ENCODE measurements at regions not wholly inside any gene's neighbourhood (a gene's known extent, or its start where the extent isn't known, plus 50 kb on each side); places are given as distances from the start of the nearest gene placed in this dataset.

DNA sequence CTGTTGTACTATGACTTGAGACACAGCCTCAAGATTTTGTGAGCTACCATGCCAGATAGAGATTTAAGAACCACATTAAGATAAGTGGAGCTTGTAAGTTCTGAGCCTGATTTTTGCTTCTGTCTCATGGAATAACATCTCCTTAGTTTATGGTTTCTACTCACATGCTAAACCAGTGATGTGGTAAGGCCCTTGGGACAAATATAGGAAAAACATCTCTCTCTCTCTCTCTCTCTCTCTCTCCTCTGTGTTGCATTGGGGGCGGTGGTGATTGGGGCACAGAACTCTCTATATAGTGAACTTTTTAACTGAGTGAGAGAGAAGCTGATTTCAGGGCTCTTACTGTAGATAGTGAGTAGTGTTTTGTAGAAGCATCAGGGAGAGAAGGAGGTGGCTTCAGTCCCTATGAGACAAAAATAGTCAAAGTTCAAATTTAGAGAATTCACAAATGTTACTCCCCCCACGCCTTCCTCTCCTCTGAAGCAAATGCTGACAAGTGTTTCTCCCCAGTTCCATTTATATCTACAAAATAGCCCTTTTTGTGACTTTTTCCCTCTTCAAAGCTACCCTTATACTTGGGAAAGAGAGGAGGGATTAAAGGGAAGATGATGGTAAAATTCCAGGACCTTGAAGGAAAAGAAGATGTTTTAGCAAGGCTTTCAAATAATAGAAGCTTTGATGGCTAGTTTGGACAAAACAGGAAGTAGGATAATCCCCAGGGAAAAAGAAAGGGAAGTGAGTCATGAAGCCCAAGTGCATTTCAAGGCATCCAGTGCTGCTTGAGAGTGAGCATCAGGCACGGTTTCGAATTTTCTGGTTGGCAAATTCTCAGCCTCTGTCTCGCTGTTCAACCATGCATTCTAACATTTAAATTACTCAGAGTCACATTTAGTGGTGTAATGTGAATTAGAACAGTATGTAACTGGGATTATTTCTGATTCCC is 134.3 kb upstream of the AP1S2 start:
- H3K27ac ChIP-seq: peak overlapping the region in 4 of 21 experiments; percentile 39 to 72 (median 55)
- H3K4me3 ChIP-seq: no peak overlapping the region

DNA sequence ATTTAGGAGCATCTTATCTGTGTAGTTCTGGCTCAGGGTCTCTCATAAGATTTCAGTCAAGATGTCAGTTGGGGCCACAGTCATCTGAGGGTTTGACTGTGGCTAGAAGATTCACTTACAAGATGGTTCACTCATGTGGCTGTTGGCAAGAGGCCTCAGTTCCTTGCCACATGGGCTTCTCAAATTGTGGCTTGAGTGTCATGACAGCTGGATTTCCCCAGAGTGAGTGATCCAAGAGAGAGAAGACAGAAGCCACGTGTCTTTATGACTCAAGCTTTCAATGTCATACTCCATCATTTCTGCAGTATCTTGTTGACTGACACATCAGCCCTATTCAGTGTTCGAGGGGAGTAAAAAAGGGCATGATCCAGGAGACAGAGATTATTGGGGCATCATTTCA is 131.3 kb upstream of the AP1S2 start:
- Histone ChIP-seq H3K27ac (no peak overlapping the region), H3K4me3 (no peak overlapping the region)

DNA sequence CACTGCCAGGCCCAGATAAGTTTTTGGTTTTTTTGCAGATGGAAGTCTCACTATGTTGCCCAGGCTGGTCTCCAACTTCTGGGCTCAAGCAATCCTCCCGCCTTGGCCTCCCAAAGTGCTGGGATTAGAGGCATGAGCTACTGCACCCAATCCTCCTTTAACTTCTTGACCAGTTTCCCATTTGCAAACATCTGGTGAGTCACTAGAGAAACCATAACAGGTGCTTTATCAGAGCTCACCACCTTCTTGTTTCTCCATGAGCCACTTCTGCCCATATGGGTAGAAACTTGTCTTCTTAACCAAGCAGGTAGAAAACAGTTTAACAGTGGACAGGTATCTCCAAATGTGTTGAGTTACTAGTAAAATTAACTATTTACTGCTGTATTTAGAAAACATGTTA is 128.4 kb upstream of the AP1S2 start:
- Histone ChIP-seq H3K27ac (no peak overlapping the region), H3K4me3 (no peak overlapping the region)

DNA sequence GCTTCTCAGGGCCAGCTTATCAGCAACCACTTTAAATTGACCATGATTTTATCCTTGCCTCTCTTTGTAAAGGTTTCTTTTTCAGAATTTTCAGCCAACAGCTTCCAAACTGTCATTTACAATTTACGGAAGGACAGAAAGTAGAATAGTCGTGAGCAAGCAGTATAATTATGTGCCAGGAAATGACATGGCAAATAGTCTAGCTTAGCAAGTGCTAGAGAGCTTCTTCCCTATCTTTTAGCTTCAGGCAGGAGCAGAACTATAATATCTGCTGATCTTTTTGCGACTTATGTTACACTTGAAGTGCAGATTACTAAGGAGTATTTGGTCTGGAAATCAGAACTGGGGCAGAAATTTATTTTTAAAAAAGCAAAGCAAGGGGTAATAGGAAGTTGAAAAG is 123.0 kb upstream of the AP1S2 start:
- Histone ChIP-seq H3K27ac (no peak overlapping the region), H3K4me3 (no peak overlapping the region)

DNA sequence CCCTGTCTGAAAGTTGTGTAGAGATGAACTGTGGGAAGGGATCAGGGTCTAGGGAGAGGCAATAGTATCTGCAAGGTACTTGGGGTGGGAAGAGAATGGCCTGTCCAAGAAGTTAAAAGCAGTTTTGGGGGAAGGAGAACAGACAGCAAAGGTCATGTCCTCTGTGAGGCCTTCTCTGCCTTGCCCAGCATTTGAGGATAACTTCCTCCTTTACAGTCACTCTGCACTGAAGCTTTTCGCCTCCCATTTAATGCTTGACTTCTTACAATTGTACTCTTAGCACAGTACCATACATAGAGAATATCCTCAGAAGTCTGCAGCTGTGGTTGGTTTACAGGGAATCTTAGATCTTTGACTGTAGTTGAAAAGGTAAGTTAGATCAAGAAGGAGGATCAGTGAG is 121.8 kb upstream of the AP1S2 start:
- H3K27ac ChIP-seq: no peak overlapping the region
- no peak overlapping the region for H3K4me3 ChIP-seq

DNA sequence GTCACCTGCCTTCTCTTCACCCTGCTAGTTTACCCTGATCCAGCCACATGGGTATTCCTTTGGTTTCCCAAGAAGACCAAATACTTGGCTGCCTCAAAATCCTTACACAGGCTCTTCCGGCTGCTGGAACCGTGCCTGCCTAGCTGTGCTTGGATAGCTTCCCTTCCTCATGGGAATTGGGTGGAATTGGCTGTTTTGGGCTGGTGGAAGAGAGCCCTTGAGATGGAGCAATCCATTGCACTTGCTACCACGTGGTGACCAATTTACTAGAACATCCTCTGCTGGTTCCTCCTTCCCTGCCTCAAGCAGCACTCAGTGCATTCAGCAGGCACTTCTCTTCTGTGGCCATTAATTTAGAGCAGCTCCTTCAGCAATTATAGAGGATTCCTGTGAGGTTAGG is 119.3 kb upstream of the AP1S2 start:
- Histone ChIP-seq H3K4me3 (no peak overlapping the region), H3K27ac (no peak overlapping the region)

DNA sequence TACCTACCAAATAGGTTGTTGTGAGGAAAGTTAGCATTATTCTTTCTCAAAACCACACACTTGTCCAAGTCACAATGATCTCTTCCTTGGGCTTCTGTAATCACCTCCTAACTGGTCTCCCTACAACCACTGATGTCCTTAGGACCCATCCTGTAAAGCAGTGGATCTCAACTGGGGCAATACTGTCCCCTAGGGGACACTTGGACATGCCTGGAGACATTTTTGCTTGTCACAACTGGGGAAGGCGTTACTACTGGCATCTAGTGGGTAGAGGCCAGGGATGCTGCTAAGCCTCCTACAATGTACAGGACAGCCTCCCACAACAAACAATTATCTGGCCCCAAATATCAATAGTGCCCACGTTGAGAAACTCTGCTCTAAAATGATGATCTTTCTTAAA is 118.7 kb upstream of the AP1S2 start:
- H3K27ac ChIP-seq: no peak overlapping the region
- H3K4me3 ChIP-seq: no peak overlapping the region

DNA sequence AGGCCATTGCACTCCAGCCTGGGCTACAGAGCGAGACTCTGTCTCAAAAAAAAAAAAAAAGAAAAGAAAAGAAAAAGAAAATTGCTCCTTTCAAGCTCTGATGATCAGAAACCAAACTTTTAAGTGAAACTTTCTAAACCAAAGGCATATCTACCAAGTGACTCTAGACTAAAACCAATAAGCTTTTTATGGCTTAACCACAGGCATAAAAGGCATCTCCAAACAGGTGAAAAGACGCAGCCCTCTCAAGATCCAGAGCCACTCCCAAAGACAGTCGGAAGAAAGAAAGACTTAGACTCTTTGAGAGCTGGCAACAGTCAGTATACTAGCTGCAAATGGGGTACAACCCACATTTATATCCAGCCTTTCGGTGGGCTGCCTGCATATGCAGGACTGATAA is 117.1 kb upstream of the AP1S2 start:
- H3K4me3 ChIP-seq: no peak overlapping the region
- H3K27ac ChIP-seq: no peak overlapping the region

DNA sequence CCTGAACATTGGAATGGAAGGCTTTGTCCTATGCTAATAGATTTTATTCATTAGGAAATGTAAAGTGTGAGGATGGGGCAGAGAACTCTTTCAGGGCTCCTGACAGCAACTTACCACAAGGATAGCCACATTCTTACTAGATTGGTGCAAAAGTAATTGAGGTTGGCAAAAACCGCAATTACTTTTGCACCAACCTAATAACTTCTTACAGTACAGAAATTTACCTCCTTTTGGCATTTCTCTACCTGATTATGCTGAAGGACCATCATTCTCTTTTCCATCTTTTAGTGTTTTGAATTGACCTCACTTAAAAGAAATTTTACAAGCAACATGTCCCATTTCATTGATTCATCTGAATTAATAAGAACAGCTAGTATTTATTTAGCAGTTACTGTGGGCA is 109.2 kb upstream of the AP1S2 start:
- Histone ChIP-seq H3K27ac (no peak overlapping the region), H3K4me3 (no peak overlapping the region)

DNA sequence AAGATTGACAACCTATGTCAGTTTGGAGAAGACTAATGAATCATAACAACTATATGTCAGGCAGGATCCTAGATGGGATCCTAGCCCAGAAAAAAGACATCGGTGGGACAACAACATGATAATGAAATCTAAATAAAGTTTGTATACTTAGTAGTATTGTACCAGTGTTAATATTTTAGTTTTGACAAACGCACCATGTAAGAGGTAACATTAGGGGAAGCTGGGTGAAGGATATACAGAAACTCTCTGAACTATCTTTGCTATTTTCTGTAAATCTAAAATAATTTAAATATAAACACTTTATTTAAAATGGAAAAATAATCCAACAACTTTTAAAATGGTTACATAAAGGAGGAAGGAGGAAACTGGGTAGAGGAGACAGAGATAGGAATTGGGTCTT is 105.6 kb upstream of the AP1S2 start:
- Histone ChIP-seq H3K27ac (no peak overlapping the region), H3K4me3 (no peak overlapping the region)

DNA sequence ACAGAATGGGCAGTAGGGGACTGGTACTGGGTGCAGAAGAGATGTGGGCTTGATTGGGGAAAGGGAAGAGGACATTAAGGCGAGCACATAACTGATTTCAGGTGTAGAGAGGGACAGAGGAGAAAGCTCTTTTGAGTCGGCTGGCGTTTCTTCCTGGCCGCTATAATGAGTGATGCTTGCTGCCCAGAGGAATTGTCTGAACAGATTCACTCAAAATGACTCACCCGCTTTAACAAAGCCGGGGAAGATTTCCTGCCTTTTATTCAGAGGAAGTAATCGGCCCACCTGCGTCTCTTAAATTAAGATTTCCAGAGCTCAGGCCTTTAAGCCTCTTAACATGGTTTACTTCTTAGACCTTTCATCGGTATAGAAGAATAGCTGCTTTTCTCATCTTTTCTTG is 102.1 kb upstream of the AP1S2 start:
- Histone ChIP-seq H3K27ac (no peak overlapping the region), H3K4me3 (no peak overlapping the region)

DNA sequence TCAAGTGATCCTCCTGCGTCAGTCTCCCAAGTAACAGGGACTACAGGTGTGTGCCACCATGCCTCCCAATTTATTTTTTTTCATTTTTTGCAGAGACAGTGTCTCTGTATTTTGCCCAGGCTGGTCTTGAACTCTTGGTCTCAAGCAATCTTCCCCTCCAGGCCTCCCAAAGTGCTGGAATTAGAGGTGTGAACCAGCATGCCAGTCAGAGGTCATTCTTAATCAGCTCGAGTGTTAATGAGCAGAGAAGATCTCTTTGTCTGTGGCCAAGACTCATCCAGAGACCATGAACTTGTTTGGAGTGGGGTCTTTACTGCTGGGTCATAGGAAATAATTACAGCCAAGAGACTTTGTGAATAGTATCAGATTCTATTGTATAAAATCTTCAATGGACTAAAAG is 99.2 kb upstream of the AP1S2 start:
- no peak overlapping the region for H3K27ac ChIP-seq
- H3K4me3 ChIP-seq: no peak overlapping the region

DNA sequence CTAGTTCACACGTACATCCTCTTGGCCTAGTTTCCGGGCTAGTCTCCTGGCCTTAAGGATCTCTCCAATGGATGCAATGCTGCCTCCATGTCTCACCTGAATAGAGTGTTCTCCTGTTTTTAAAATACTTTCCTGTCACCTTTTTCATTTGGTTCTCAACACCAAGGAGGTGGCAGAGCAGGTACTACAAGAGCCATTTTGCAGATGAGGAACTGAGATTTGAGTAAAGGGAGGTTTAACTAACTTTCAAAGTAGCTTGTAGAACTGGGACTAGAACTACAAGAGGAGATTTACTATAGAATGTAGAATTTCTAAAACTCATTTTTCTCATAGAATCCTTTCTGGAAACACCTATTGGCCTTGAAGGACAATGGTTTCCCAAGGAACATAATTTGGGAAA is 97.6 kb upstream of the AP1S2 start:
- H3K27ac ChIP-seq: no peak overlapping the region
- no peak overlapping the region for H3K4me3 ChIP-seq

DNA sequence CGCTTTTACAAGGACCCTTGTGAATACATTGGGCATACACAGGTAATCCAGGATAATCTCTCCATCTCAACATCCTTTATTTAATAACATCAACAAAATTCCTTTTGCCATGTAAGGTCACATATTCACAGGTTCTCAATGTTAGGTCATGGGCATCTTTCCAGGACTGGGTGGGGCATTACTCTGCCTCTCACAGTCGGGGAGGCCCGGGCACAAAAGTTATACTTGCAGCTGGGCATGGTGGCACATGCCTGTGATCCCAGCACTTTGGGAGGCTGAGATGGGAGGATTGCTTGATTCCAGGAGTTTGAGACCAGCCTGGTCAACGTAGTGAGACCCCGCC is 93.7 kb upstream of the AP1S2 start:
- Histone ChIP-seq H3K4me3 (no peak overlapping the region), H3K27ac (no peak overlapping the region)

DNA sequence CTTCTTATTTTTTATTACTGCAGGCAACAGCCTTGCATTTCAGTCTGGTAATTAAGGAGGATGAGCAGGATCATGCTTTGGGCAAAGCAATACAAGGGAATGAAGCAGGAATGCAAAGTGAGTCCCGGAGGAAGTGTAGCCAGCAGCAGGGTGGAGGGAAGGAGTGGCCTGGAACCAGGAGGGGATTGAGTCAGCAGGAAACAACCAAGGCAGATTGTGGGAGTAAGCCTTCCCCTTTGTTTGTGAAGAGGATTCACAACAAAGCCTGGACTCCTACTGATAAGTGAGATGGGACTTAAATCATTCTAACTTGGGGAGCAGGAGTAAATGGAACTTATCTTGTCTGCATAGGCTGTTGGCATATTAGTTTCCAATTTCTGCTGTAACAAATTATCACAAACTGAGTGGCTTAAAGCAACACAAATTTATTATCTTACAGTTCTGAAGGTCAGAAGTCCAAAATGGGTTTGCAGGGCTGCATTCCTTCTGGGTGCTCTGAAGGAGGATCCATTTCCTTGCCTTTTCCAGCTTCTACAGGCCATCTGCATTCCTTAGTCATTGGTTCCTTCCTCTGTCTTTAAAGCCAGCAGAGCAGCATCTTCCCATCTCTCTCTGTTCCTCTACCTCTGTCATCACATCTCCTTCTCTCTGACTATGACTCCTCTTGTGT is 93.2 kb upstream of the AP1S2 start:
- Histone ChIP-seq H3K4me3 (no peak overlapping the region), H3K27ac (no peak overlapping the region)

DNA sequence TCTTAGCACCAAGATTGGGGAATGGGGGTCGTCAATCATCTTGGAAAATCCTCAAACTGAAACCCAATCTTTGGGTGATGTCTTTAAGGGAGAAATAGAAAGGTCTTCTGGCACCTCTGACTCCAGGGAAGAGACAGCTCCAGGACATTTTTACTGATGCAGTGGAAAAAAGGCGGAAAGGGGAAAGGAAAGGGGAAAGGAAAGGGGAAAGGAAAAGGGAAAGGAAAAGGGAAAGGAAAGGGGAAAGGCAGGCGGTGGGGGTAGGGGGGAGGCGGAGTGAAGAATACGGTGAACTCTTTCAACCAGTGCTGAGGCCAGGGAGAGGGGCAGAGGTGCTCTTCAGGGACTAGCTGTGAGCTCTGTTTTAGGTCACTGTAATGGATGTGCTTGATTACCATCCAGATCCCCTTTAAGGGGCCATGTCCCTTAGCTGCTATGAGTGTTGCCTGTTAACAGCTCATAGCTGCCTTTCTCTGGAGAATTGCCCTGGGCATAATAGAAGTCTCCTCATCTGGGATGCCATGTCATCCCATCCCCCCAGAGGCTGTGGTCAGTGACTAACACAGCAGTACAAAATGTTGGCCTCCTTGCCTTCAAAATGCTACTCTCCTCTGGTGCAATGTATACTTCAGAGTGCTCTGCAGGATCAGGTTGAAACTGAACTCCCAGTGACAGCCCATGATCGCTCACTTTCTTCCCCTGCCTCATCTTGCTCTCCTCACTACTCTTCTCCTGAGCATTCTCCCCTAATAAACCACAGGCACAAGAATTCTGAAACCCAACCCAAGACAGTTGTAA is 92.4 kb upstream of the AP1S2 start:
- no peak overlapping the region for H3K4me3 ChIP-seq
- H3K27ac ChIP-seq: no peak overlapping the region

DNA sequence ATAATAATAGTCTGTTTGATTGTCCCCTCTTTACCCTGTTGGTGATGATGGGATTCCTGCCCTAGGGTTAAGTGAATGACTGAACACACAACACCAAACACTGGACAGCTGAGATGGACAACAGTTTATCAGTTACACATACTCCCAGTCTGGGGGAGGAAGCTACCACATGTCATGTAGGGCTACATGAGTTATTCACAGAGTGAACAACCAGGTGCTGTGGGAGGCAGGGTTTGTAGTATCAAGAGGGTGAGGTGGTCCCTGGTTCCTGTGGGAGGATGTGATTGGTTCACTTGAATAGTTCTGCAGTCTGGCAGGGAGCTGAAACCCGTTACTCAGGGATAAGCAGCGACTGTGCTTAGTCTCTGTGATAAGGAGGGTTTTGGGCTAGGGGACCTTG is 88.8 kb upstream of the AP1S2 start:
- Histone ChIP-seq H3K4me3 (no peak overlapping the region), H3K27ac (no peak overlapping the region)

DNA sequence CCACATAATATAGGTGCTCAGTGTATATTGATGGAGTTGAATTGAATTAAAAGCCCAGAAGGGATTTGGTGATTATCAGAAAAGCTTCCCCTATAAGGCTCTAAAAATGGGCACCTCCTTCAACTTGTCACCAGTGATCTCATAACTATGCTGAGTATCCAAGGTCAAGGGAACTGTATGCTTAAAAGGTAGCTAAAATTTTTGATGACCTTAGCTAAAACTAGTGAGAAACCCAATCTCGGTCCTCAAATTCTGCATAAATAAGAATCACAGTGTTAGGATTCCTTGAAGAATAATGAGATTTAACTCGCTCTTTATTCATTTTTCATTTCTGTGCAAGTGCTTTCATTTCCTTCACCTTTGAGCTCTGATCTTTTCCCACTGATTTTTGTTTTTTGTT is 87.7 kb upstream of the AP1S2 start:
- no peak overlapping the region for H3K4me3 ChIP-seq
- no peak overlapping the region for H3K27ac ChIP-seq

DNA sequence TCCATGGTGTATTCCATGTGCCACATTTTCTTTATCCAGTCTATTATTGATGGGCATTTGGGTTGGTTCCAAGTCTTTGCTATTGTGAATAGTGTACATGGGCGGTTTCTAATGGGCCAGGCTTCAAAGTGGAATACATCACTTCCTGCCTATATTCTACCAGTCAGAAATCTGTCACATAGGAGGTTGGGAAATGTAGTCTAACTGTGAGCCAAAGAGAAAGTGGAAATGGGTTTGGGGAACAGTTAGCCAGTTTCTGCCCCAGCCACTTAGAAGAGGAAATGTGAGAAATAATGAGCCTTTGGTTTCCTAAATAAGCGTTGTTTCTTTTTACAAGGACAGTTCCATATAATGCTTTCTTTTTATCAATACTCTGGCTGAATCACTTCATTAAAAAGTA is 85.1 kb upstream of the AP1S2 start:
- Histone ChIP-seq H3K27ac (no peak overlapping the region), H3K4me3 (no peak overlapping the region)

DNA sequence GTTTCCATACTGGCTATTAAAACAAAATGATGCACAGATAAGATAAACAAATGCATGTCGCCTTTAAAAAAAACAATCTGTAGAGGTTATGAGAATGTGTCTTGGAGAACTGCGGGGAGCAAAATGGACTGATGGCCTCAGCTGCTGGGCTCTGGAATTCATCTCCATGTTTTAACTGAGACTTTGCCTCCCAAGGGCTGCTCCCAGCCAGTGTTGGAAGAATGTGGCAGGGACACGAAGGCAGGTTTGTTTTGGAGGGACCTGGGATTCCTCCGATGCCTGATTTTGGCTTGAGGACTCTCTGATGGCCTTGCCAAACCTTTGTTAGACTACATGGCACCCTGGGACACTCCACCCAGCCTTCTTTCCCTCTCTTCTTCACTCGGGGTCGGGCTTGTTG is 83.5 kb upstream of the AP1S2 start:
- Histone ChIP-seq H3K27ac (no peak overlapping the region), H3K4me3 (no peak overlapping the region)

DNA sequence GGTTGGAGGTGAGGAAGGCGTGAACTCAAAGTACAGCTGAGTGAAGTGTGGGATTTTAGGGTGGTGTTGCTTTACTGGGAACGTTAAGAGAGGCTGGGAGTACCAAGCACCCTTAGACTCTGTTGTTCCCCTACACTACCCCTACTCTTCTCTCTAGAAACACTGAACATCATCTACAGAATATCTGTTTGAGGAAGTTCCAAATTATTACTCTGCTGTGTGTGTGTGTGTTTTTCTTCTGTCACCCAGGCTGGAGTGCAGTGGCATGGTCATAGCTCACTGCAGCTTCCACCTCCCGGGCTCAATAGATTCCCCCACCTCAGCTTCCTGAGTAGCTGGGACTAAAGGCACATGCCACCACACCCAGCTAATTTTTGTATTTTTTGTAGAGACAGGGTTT is 76.7 kb upstream of the AP1S2 start:
- Histone ChIP-seq H3K27ac (no peak overlapping the region), H3K4me3 (no peak overlapping the region)

All from skin epidermis (tissue), 12 donors.